ENCODE measurements at regions not wholly inside any gene's neighbourhood (a gene's known extent, or its start where the extent isn't known, plus 50 kb on each side); places are given as distances from the start of the nearest gene placed in this dataset.

DNA sequence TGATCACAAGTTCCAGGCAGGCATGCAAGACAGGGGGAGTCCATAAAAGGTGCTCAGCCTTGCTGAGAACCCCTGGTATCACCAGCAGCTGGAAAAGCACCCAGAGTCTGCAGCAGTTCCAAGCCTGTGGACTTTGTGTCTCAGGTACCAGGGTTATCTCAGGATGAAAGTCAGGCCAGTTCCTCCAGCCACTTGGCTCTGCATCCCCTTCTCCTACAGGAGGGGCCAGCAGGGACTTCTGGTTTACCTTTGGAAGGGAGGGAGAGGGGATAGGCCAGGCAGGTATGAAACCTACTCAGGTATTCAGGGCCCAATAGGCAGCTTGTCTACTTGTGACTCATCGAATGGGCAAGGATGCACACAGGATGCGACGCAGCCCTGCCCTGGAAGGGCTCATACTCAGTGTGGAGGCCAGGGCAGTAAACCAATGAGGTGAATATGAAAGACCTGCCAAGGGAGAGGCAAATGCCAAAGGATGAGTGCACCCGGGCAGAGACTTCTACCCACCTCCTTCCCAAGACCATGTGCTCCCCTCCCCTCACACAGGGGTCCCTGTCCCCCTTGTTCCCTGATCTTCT lies 148.2 kb downstream of the SLC38A6 start:
- FAIRE-seq = no peak

DNA sequence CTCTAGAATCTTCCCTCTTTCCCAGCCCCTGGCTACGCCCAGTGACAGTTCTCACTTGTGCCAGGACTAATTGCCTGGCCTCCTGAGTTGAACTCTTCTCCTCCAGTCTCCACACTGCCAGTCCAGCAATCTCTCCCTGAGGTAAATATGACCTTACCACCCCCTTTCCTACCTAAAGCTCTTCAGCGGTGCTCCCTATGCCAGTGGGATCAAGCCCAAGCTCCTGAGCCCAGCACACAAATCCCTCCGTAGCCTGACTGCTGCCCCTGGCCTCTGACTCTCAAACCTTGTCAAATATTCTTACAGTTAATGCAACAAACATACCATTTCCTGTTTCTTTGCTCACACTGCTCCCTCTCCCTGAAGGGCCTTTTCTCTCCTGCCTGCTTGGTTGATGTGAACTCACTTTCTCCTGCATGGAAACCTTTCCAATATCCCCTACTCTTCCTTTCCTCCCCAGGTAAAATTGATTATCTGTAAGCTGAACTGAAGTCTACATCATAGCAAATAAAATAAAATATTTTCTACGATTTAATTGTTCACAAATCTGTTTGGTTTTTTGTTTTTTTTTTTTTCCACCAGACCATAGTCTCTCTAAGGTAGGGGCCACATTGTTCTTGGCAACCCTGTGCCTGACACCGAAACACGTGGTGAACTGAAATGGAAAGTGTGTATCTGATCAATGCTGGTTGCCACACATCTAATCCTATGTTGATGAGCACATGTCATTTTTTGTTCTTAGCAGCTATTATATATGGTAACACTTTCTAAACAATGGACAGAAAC lies 147.5 kb downstream of the SLC38A6 start:
- no peak for FAIRE-seq

DNA sequence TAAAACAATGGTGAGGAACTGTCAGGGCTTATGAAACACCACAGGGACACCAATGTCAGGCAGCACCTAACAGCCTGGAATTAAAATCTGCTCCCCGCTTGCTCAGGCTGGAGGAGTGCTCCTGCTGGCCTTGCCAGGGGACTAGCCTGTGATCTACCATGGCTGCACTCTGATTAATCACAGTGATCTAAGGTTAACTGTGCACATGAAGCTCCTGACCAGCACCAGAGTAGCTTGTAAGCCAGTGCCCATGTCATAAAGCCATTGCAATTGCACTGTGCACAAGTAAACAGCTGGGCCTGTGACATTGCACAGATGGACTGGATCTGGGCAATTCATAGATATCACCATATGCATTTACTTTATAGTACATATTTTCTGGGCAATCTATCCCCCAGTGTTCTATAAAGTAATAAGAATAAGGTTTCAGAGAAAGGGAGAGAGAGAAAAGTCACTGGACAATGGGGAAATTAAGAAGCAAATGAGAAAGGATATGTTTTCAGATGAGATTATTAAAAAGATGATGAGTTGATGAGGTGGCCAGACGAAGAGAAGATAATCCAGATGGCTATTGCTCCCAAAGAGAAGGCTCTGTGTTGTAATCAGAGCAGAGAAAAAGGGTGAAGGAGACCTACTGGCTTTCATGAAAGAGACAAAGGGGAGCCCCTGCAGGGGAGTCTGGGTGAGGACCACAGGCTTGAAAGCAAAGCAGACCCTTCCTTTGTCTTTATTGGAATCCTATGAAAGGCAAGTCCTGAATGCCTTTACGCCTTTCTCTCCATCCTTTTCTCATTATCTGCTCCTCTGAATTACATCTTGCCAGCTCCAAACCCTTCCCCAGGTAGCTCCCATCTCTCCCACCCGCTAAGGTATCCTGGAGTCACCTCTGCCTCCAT lies 145.8 kb downstream of the SLC38A6 start:
- no peak for FAIRE-seq

DNA sequence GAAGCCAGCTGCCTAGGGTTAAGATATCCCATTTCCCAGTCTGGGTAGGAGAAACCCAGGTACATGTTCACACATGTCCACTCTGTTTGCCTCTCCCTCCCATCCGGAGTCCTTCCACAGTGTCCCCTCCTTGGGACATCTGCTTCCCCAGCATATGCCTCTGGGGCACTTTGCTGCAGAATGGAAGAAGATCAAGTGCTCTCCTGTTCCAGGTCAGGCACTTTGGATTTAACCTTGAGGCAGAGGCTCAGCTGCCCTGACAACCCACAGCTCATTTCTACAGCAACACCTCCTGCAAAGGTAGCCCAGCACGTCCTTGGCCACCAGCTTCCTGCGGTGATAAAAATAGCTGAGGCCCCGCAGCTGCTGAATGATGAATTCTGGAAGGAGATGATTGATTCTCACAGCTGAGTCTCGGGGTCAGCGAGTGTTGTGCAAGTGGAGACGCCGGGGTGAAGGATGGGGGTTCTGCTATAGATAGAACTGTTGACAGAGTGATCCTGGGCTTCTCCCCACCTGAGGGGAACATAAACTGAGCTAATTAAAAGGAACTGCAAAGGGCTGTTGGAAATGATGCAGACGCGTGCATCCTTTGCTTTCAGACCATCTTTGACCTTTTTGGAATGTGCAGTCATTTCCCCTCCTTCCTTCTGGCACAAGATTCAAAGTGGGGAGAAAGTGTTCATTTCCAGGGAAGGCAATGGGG lies 145.0 kb downstream of the SLC38A6 start:
- FAIRE-seq = no peak

DNA sequence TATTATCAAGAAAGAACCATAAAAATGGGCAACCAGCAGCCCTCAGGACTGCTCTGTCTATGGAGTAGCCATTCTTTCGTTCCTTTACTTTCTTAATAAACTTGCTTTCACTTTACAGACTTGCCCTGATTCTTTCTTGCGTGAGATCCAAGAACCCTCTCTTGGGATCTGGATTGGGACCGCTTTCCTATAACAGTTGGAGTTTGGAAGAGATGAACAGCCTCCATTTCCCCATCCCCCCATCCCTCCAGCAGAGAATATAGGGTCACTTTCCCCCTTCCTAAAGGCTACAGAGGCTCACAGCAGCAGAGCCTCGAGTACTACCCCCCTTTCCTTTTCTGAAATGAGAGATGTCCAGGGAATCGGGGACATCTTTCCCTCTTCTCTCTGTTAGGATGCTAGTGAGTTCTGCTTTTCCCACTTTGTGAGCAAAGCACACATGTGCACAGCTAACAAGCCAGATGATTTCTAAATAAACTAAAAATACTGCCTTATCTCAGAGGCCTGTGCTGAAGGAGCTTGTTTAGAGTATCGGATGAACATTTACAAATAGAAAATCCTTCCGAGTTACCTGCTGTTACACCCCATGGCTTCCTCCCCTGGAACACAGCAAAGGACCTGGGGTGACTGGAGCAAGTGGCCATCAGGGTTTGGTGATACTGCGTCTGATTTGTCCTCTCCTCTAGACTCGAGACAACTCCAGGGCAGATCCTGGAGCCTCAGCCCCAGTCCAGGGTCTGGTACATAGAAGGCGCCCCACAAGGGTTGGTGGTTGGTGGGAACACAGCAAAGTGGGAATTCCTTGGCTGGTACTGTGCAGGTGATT lies 144.2 kb downstream of the SLC38A6 start:
- no peak for FAIRE-seq

DNA sequence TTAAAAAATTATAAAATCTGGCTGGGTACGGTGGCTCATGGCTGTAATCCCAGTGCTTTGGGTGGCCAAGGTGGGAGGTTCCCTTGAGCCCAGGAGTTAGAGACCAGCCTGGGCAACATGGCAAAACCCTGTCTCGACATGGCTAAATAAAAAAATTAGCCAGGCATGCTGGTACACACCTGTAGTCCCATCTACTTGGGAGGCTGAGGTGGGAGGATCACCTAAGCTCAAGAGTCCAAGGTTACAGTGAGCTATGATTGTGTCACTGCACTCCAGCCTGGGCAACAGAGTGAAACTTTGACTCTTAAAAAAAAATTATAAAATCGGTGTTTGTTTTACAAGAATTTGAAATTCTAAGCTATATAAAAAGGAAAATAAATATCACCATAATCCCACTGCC lies 141.8 kb downstream of the SLC38A6 start:
- no peak for FAIRE-seq

DNA sequence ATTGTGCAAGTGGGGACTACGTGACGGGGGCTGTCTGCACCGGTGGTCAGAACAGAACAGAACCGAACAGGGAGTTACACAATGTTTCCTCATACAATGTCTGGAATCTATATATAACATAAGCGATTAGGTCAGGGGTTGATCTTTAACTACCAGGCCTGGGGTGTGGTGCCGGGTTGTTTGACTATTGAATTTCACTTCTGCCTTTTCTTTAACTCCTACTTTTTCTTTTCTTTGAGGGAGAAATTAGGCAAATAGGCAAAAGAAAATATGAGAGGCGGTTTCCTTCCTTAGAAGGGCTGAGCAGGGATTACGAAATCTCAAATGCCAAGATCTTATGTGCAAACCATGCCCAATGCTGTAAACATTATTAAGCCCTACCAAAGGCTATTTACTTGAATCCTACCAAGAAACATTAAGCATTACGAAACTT lies 140.3 kb downstream of the SLC38A6 start:
- no peak for FAIRE-seq

DNA sequence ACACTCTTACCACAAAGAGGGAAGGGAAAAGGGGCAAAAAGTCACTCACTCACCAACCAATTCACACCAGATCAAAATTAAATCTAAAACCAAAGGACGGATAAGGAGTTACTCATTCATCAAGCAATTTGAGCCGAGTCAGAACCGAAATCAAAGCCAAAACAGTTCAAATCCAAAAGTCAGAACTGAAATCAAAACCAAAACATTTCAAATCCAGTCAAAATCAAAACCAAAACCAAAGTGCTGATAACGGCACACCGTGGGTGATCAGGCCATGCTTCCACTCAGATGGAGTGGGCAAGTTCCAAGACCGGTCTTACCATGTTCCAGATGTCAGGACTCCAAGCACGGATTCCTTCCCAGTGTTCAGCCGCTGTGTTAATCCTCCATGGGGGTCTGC lies 139.5 kb downstream of the SLC38A6 start:
- no peak for FAIRE-seq

DNA sequence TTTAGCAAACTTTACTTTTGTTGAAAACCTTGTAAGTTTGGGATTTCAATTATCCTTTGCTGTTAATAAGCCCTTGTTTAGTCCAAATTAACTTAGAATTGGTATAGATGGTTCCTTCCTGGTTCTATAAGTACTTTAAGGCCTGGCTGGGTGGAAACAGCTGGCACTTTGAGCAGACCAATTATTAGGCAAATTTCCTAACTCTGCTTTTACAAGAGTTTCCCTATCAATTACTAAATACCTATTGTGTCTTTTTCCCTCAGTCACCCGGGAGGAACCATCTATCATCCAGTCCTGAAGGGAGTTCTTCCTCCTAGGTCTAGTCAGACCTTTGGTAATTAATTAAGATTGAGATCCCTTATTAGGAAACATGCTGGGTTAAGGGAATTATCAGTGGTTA lies 138.0 kb downstream of the SLC38A6 start:
- FAIRE-seq = no peak

DNA sequence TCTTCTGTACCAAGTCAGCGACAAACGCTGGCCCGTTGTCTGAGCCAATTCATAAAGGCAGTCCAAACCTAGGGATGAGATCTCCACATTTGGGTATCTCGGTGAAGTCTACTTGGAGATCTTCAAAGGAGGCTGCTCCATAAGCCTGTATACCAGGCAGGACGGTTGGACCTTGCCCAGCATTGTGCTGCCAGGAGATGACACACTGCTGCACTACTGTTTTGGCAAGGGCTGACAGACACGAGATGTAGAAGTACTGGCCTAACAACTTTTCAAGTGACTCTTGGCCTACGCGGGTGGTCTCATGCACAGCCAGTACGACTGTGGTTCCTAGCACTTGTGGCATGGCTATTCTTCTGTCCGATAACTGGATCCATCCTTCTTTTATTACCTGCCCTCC lies 135.3 kb downstream of the SLC38A6 start:
- no peak for FAIRE-seq

DNA sequence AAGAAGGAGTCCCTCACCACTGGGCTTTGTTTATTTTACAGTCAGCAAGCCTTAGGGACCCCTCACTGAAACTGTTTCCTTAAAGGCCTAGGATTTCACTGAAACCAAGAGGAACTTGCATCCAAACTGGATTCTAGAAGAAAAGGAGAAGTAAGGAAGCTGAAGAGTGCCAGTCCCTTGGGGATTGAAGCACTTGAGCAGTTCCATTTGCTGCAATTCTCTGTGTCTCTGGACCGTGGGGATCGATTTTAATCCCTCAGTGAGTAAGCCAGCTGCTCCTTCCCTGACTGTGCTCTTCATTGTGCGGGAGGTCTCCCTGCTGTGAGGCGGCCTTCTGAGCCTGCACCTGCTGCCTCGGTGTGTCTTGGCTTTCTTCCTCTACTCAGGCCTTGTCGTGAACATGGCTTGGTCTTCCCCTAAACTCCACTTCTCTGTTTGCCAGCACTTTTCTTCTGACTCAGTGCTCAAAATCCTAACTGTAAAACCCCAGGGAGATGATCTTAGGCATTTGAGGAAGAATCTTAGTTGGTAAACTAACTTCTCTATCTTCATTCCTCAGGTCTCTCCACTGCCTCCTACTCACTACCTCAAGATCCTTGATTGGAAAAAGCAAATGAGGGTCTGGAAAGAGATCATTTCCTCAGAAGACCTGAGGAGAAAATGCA lies 132.6 kb downstream of the SLC38A6 start:
- FAIRE-seq = no peak

DNA sequence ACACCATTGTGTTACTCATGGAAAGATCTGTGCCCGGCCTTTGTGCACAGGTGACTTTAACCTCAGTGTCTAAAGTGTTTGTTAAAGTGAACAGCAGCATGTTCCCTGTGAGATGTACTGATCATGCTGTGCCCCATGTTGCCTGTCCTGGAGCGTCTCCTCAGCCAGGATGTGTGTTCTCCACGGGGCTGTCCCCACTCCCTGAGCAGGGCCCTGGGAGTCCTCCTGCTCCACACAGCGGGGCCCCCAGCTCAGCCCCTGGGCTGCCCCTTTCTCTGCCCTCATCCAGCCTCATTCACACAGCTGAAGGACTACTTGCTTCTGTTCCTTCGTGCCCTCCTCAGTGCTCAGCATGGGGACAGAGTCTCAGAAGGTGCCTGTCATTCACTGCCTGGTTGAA lies 131.5 kb downstream of the SLC38A6 start:
- no peak for FAIRE-seq

DNA sequence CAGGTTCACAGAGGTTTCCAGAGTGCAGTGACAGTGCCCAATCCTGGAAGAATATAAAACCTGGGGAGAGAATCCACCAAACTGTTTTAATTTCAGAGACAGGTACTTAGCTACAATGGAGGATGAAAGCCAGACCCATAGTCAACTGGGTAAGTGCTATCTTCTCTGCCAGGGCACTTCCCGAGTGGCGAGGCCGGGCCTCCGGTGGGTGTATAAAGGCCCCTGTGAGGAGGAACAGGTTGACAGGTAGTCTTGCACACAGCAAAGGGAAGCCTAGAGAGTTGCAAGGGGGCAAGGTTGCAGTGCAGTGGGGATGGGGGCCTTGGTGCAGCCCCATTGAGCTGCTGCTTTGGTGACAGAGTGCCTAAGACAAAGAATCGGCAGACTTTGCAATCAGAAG lies 130.7 kb downstream of the SLC38A6 start:
- no peak for FAIRE-seq

DNA sequence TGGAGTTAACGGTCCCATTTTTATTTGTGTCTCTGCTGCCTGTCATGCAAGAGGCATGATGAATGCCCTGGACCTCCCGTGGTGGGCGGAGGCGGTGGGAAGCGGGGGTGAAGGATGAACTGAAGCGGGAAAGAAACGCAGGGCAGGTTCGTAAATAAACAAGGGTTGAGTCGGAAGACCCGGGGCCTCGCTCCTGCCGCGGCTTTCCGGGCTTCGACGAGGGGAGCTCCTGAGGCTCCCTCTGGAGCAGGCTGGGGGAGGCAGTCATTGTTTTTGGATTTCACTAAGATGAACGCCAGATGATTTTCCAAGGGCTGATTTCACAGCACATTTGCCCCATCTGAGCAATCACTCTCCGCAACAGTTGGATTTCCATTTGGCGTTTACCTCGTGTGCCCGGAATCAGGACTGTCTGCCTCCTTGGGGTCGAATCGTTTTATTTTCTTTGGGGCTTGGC lies 130.2 kb downstream of the SLC38A6 start:
- no peak for FAIRE-seq

DNA sequence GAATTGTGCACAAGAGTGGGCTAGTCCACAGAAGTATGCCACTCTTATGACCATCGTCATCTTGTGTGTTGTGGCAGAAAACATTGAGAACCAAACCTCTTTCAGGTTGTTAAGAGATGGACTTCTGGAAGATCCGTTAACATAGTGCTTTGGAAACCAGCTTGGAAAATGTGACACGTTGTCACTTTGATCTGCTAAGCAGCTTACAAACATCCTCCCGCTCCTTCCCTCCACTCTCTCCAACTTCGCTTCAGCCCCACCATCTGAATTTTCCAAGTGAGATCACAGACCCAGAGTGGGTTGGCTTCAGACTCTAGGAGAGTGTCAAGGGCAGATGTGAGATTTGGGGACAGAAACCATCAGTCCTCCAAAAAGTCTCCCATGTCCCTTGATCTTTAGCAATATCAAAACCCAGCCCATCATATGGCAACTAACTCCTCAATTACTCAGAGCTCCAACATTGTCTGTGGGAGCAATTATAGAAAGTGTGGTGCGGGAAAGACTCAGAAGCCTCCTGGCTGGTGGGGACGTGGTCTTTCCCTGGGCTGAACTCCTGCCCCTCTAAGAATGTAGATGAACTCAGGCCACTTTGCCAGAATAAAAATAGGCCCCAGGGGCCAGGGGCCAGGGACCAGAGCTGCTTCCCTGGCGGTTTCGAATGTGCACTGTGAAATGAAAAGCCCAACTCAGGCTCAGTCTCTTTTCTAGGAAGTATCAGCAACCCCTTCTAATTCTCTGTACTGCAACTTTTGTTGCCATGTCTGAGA lies 129.5 kb downstream of the SLC38A6 start:
- no peak for FAIRE-seq

DNA sequence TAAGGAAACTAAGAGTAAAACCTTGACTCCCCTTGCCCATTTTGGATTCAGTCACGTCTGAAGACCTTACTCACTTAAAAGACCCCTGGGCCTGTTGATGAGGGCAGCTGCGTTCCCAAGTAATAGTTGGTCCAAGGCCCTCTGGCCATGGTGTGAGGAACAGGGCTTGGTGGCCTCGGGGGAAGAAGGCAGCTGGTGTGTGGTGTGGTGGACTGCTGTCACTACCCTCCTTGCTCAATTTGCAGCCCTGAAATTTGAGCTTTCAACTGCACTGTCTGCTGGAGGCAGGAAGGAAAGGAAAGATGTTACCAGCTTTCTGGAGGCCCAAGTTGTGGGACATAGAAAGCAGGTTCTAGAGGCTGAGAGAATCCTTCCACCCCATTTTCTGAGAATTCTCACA lies 128.2 kb downstream of the SLC38A6 start:
- FAIRE-seq = no peak

DNA sequence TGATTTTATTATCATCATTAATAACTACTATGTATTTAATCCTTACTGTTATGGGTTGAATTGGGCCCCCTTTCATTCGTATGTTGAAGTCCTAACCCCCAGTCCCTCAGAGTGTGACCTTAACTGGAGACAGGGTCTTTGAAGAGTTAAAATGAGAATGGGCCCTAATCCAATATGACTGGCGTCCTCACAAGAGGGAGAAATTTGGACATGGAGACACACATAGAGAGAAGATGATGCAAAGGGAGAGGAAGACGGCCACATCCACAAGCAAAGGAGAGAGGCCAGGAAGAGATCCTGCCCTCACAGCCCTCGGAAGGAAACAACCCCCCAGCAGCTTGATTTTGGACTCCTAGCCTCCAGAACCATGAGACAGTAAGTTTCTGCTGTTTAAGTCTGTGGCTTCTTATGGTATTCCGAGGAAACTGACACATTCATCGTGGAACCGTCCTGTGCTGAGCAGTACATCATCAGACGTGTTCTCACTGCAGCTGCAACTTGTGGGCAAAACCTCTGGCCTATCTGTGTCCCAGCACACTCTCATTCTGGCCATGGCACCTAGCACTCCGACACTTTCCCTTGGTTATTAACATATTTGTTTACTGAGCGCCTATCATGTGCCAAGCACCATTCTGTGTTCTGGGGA lies 127.6 kb downstream of the SLC38A6 start:
- FAIRE-seq = no peak

DNA sequence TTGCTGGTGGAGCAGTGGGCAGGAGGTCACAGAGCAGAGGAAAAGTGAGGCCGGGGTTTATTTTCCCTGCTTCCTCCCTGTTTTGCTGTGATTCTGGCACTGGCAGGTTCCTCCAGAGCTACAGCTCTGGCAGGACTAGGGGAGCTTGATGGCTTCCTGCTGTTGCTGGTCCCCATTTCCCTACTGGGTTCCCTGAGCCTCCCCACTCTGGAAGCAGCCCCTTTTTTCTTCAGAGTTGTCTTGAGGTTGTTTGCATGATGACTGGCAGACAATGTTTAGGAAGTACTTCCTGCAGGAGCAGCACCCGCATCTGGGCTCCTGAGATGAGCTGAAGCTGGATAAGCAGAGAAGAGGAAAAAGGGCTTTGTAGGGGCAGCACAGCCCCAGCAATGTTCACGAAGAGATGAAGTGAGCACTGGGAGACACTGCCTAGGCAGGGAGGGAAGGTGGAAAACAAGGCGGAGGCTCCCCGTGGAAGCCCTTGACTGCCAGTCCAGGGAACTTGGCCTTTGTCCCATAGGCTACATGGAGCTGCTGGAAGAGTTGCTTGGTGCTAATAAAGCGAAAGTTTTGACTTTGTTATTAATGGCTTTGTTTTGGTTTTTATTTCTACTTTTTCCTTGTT lies 126.9 kb downstream of the SLC38A6 start:
- no peak for FAIRE-seq

DNA sequence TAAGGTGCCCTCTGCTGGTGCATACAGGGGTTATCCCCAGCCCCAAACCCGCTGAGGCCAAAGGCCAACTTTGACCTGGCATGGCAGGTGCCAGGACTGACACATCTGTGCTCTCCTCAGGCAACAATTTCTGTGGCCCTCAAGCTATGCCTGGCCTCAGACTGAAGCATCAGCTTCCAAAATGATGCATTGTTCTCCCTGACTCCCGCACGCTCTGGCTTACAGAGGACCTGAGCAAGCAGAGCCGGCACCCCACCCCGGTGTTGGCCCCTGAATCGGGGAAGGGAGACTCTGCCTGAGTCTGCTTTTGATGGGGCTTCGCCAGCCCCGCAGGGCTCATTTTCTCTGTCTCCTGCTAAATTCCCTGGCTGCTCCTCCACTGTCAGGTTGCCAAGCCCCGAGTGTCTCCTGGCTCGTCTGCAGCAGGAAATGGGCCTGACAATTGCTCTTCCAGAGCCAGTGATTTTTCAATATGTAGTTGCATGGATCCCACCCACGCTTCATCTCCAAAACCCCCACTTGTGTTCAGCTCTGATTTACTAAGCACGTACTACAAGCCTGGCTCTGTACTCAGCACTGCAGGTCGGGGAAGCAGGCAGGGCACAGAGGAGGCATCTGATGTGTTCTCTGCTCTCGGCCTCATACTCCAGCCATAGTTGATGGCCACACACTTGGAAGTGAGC lies 126.1 kb downstream of the SLC38A6 start:
- no peak for FAIRE-seq
